Right renal pelvis (tissue), 4 donors: ENCODE measurements at regions not wholly inside any gene's neighbourhood (a gene's known extent, or its start where the extent isn't known, plus 50 kb on each side); places are given as distances from the start of the nearest gene placed in this dataset.

Experiments used
- DNase-seq, 4 donors: peaks; one replicate each; pipeline ENCODE4 v3.0.0-alpha.2; 2013; ENCODE audit warnings: low read depth in 4 of 4, low spot score in 3 of 4, missing footprints in 1 of 4

DNA sequence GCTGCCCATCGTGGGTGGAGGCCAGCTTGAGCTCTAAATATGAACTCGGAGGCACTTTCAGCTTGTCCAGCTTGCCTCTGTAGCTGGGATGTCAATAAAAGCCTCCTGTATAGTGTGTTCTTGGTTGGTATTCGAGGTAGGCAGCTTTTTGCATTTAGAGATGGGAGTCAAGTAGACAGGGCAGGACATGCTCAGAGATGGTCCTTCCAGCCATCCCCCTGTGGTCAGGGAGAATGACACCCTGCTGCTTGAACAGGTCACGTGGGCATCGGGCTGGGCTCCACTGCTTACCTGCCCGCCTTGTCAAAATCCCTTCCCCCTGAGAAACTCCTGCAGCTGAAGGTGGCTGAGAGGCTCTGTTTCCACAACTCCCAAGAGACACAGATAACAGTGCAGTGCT, 302.5 kb downstream of the ZNF536 start:
- no peak for DNase-seq

DNA sequence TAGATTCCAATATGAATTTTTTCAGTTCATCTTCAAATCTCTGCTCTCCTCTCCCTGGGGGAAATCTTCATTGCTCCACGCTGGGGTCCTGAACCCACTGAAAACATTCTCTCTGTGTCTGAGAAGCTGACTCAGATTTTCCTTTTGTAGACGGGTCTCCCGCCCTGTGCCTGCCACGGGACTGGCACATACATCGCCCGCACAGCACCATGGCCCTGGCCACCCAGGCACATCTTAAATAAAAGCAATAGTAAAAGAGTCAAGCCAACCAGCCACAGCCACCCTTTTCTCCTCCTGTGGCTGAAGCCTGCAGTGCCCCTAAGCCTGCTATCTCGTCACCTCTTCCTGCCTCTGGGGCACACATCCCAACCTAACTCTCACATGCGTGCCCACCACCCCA, 301.2 kb downstream of the ZNF536 start:
- DNase-seq = no peak

- DNase-seq = no peak
These were observed 300.7 kb downstream of the ZNF536 start for GRCh38 chr19:30672926-30673325.

- no peak for DNase-seq
These were observed 299.5 kb downstream of the ZNF536 start for GRCh38 chr19:30671622-30672051.

DNA sequence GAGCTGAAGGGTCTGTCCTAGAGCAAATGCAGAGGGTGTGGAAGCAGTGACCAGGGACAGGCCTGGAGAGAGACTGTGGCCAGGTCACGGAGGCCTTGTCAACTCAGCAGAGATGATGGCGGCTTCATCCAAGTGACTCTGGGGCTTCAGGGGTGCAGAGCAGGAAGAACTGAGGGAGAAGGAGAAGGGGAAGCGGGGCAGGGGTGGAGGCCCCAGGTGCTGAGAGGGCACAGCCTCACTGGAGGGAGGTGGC, 299.1 kb downstream of the ZNF536 start:
- DNase-seq = no peak

DNA sequence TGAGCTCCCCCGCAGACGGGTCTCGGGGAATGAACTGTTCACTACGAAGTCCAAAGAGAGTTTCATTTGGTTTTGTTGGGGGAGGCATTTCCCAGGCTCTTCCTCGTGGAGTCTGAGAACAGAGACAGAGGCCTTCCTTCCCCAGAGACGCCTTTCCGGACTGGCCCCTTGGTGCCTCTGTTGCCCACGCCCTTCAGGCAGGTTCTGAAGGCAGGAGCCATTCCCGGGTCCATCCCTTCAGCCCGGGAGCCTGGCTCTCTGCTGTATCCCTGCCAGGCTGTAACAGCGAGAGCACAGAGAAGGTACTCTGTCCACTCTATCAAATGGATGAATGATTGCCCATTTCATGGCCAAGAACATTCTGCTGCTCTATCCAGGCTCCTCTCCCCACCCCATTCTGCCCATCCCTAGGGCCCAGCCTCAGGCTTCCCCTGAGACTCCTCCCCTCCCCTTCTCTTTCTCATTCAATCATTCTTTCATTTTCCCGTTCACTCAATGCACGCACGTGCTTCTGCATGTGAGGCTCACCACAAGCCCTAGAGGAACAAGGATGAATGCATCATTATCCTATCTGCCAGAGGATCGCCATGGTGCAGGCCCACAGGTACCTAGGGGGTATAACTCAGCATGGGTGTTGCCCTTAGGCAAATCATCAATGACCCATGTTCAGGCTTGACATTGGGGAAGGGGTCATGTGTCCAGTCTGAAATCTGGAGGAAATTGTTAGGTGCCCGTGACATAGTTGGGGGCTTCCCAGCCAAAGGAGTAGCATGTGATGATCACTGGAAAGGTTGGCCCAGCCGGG, 298.6 kb downstream of the ZNF536 start:
- no peak for DNase-seq

DNA sequence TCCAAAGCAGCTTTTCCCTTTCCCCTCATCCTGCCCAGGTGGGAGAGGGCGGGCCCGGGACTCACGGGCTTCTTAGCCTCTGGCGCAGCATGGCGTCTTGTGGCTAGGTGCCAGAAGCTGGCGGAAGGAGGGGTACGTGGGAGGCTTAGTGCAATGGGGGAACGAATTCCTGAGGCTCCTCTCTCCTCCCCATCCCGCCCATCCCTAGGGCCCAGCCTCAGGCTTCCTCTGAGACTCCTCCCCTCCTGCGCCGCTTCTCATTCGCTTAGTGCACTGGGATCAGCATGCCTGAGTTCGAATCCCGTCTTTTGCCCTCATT, 297.8 kb downstream of the ZNF536 start:
- no peak for DNase-seq

DNA sequence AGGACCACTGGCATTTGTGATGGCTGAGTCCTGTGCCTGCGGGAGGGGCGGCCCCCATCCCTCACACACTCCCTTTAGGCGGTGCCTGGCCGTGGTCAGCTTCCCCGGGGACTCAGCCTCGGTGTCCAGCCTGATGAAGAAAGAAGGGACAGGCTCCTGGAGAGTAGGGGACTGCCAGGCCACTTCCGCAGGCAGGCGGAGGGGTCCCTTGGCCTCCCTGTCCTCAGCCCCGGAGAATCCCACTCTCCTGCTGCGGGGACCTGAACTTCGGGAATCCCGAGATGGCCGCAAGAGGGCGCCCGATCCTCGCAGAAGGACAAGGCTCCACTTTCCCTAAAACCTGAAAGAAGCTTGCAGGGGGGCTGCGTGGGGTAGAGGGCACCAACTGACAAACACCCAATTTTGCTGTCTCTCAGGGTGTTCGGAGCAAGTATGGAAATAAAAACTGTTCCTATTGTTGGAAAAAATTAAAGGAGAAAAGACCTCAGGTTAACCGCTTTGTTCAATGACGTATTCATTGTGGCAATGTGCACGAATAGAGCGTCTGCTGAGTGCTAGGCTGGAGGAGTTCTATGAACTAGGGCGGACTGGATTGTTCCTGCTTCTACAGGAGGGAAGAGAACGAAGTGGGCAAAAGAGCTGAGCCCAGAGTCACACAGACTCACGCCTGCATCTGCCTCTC, 297.3 kb downstream of the ZNF536 start:
- DNase-seq = peak in 1 of 4 donors; percentile 54

DNA sequence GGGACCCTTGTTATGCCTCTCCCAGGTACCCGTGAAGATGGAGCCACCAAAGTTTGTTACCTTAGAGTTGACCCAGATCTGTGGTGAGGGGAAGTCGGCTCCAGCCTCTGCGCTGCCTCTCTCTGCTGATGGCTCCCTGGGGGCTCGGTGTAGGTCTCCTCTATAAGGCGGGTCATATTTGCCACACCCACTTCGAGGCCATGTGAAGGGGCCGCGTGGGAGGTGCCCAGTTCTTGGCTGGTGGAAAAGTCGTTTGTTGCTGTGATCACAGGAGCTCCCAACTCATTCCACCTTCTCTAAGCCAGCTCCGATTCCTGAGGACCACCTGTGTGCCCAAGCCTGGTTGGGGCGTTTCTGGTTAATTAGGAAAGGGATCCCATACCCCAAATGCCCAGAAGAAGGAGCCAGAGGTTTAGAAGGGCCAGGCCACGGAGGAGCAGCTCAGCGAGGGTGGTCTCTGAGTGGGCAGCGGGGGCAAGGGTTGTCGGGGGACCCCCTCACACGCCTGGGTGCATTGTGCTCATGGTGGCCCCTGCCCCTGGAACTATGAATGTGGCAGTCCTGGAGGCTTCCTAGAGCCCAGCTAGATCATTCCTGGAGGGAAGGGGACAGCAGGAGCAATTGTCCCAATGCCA, 296.5 kb downstream of the ZNF536 start:
- no peak for DNase-seq

DNA sequence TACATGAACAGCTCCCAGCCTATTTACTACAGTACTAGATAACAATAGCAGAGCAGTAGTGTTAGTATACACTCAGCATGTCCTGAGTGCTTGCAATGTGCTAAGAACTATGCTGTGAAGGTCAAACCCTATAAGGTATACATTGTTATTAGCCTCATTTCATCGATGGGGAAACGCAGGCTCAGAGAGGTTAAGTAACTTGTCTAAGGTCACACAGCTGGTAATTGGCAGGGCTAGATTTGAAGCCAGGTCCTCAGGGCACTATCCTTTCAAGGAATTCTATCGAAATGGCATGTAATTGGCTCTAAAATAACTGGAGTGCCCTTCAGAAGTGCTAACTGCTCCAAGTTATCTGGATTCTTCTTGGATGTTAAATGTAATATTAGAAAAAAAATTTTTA, 295.6 kb downstream of the ZNF536 start:
- no peak for DNase-seq

DNA sequence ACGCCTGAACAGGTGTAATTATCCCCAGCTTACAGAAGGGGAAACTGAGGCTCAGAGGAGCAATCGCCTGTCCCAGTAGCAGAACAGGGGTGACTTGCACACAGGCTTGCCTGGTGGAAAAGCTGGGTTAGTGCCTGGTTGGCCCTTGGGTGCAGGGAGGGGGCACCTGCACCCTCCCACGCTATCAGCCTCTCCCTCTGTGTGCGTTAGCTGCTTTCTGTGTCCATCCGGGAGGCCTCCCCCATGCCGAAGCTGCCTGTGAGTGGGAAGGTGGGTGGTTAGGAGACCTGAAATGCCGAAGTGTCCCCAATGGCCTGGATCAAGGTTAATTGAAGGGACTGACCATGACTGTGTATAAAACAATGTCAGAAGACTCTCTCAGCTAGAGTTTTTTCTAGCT, 295.0 kb downstream of the ZNF536 start:
- no peak for DNase-seq

- no peak for DNase-seq
These were observed 294.2 kb downstream of the ZNF536 start for GRCh38 chr19:30666301-30666803.

- DNase-seq = no peak
These were observed 293.3 kb downstream of the ZNF536 start for GRCh38 chr19:30665449-30665848.

DNA sequence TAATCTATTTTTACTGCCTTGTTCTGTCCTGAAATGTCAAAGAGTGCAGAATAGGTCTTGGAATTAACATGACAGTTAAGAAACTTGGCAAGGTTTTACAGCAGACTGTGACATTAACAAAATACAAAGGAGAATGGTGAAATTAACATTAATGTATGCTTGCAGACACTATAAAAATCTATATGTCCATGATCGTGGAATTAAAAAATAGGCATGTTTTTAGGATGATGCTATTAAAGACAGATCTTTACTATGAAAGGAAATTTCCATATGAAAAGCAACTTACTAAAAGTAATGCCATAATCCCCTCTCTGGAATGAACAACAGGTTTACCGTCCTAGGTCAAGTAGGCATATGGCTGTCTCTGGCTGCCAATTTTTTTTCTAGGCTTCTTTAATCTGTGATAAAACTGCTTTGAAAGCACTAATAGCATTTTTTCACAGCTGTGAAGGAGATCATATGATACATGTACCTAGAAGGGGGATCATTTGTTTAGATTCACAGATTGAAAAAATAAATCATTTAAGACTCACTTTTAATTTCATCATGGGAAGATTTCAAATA, 291.5 kb downstream of the ZNF536 start:
- DNase-seq = no peak

GRCh38 chr19:30662211-30662861, 290.2 kb downstream of the ZNF536 start:
- no peak for DNase-seq

GRCh38 chr19:30659638-30660037, 287.5 kb downstream of the ZNF536 start:
- no peak for DNase-seq

DNA sequence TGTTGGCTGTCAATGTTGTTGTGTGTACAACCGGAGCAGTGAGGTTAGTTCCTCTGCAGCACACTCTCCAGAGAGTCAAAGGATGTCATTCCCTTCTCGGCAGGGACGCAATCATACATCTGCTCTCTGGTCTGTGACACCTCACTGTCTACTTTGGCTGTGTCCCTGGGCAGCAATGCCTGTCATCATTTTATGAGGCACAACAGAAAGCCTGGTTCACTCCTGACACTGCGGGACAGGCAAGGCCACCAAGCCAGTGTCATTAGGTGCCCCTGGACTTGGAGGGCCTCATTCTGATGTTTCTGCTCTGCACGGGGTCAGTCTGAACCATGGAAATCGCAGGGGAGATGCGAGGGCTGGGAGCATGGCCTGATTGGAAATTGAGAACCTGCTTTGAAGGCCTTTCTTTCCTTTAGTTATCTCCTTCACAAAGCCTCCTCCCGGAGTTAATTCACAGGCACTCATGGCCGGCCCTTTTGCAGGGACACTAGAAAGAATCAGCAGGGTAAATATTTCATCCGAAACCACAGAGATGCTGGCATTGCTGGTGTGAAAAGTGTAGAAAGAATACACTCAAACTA, 284.4 kb downstream of the ZNF536 start:
- no peak for DNase-seq

DNA sequence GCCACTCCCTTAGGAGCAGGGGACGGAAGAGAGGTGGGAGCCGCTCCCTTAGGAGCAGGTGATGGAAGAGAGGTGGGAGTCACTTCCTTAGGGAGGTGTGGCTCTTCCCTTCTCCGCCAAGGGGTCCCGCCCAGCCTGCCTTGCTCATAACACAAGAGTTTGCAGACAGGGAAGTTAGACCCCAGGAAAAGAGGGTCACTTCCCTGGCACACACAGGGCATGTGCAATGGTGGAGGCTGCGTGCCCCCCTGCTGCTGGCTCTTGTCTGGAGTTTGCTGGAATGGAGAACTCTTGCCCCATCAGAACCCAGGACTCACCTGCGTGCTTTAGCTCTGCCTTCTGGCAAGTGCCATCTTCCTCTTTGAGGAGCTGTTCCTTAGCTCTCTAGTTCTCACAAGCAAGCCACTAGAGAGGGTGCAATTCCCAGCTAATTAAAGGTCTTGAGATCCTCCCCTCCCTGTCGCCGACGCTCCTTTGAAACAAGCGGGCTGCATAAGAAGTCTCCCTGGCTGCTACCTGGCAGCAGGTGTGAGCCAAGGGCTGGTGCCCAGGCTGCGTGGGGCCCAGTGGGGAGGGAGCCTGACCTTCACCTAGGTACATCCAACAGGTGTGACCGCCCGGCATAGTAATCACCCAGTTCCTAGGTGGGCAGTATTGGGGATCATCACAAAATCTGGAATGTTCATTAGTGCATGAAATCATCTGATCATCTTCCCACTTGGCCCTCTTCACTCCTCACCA, 281.6 kb downstream of the ZNF536 start:
- DNase-seq = no peak

GRCh38 chr19:30652751-30653150, 280.6 kb downstream of the ZNF536 start:
- no peak for DNase-seq

GRCh38 chr19:30651691-30652090, 279.5 kb downstream of the ZNF536 start:
- DNase-seq = no peak
